Upper lobe of right lung (tissue), 1 donor: ENCODE measurements at regions not wholly inside any gene's neighbourhood (a gene's known extent, or its start where the extent isn't known, plus 50 kb on each side); places are given as distances from the start of the nearest gene placed in this dataset.

Experiments used
- ATAC-seq: fragments of 200-7000 bp; cut with Tn5 transposase; one replicate; pipeline ENCODE4 v1.9.1; 2020; ENCODE audit warnings: mild to moderate bottlenecking, moderate library complexity
- DNase-seq: peaks from one replicate; pipeline ENCODE4 v3.0.0-alpha.2; 2020
- H3K27ac ChIP-seq: fragments of 200-600 bp; one replicate; pipeline ENCODE4 v1.8.0; 2022
- H3K27me3 ChIP-seq: fragments of 200-600 bp; one replicate; pipeline ENCODE4 v1.8.0; 2022; ENCODE audit warnings: mild to moderate bottlenecking
- H3K36me3 ChIP-seq: fragments of 200-600 bp; one replicate; pipeline ENCODE4 v1.8.0; 2022
- H3K4me1 ChIP-seq: fragments of 200-600 bp; one replicate; pipeline ENCODE4 v1.8.0; 2022
- H3K4me3 ChIP-seq: fragments of 200-600 bp; one replicate; pipeline ENCODE4 v1.8.0; 2022; ENCODE audit warnings: mild to moderate bottlenecking
- H3K9me3 ChIP-seq: fragments of 200-600 bp; one replicate; pipeline ENCODE4 v1.8.0; 2022
- CTCF ChIP-seq: fragments of 200-600 bp; IDR thresholded peaks from one replicate; pipeline ENCODE4 v1.8.0; 2022; ENCODE audit warnings: antibody characterized with exemption
- intact Hi-C: fragments of 100-400 bp; cut with DNase I; formaldehyde crosslinking; loops from one replicate; pipeline ENCODE4 v1.11.0; 2022
- donor health status: DM: no; HTN: yes; CAD: no; lungs with severe emphysema.

GRCh38 chr3:177519588-177519987, 322.3 kb upstream of the TBL1XR1 start:
- Histone ChIP-seq H3K4me3 (no peak overlapping the region), H3K27ac (no peak overlapping the region), H3K4me1 (peaks cover 17% of the 10 kb centered on the region), H3K36me3 (no peaks in the 10 kb centered on the region), H3K9me3 (no peaks in the 10 kb centered on the region), H3K27me3 (no peaks in the 10 kb centered on the region)
- no peak for DNase-seq
- intact Hi-C loops = no loop called here
- ATAC-seq = no peak
- TF ChIP-seq CTCF = no peak

GRCh38 chr3:177521305-177521704, 324.0 kb upstream of the TBL1XR1 start:
- no peak overlapping the region for H3K27ac ChIP-seq
- TF ChIP-seq CTCF = peak; percentile 35
- ATAC-seq (peak; percentile 95), DNase-seq (peak; percentile 87)
- intact Hi-C loops = no loop called here
- no peaks in the 10 kb centered on the region for H3K36me3 ChIP-seq
- peaks cover 11% of the 10 kb centered on the region for H3K4me1 ChIP-seq
- H3K9me3 ChIP-seq = no peaks in the 10 kb centered on the region
- no peak overlapping the region for H3K4me3 ChIP-seq
- no peaks in the 10 kb centered on the region for H3K27me3 ChIP-seq

- intact Hi-C loops = no loop called here
- Histone ChIP-seq H3K27ac (no peak overlapping the region), H3K27me3 (no peaks in the 10 kb centered on the region), H3K36me3 (no peaks in the 10 kb centered on the region), H3K9me3 (no peaks in the 10 kb centered on the region), H3K4me1 (peaks cover 9% of the 10 kb centered on the region), H3K4me3 (no peak overlapping the region)
- TF ChIP-seq CTCF = no peak
- DNase-seq (no peak), ATAC-seq (no peak)
Measured at GRCh38 chr3:177522051-177522450, 324.8 kb upstream of the TBL1XR1 start.

GRCh38 chr3:177523067-177523675, 325.9 kb upstream of the TBL1XR1 start:
- no peak for TF ChIP-seq CTCF
- Histone ChIP-seq H3K36me3 (no peaks in the 10 kb centered on the region), H3K27me3 (no peaks in the 10 kb centered on the region), H3K4me1 (peaks cover 9% of the 10 kb centered on the region), H3K9me3 (no peaks in the 10 kb centered on the region), H3K27ac (no peak overlapping the region), H3K4me3 (no peak overlapping the region)
- intact Hi-C loops = no loop called here
- ATAC-seq (no peak), DNase-seq (no peak)

- Histone ChIP-seq H3K4me3 (no peak overlapping the region), H3K27me3 (no peaks in the 10 kb centered on the region), H3K9me3 (no peaks in the 10 kb centered on the region), H3K27ac (no peak overlapping the region), H3K36me3 (no peaks in the 10 kb centered on the region), H3K4me1 (peaks cover 9% of the 10 kb centered on the region)
- intact Hi-C loops = no loop called here
- ATAC-seq (no peak), DNase-seq (no peak)
- TF ChIP-seq CTCF = no peak
Measured at GRCh38 chr3:177523872-177524438, 326.7 kb upstream of the TBL1XR1 start.
